ENCODE measurements at regions not wholly inside any gene's neighbourhood (a gene's known extent, or its start where the extent isn't known, plus 50 kb on each side); places are given as distances from the start of the nearest gene placed in this dataset.

GRCh38 chr3:72175296-72175858 is 390.4 kb upstream of the PROK2 start:
- H3K4me1 Mint-ChIP-seq, result peaks cover 26% of the 10 kb centered on the region
- no peaks in the 10 kb centered on the region for H3K36me3 Mint-ChIP-seq
- no peak overlapping the region for H3K27ac Mint-ChIP-seq
- no peaks in the 10 kb centered on the region for H3K9me3 Mint-ChIP-seq
- TF ChIP-seq CTCF (IDR thresholded peaks at IDR 0.05; ENCODE audit: unreplicated experiment), result no peak
- H3K27me3 Mint-ChIP-seq (ENCODE audit: low read depth), result no peaks in the 10 kb centered on the region
- H3K4me3 Mint-ChIP-seq, result no peak overlapping the region
- no peak for DNase-seq (ENCODE audit: low spot score in 2 of 2, unreplicated experiment in 2 of 2)

GRCh38 chr3:72174890-72175289 is 389.9 kb upstream of the PROK2 start:
- TF ChIP-seq CTCF (IDR thresholded peaks at IDR 0.05; ENCODE audit: unreplicated experiment), result no peak
- no peak overlapping the region for H3K27ac Mint-ChIP-seq
- H3K4me3 Mint-ChIP-seq, result no peak overlapping the region
- no peak for DNase-seq (ENCODE audit: low spot score in 2 of 2, unreplicated experiment in 2 of 2)
- no peaks in the 10 kb centered on the region for H3K27me3 Mint-ChIP-seq (ENCODE audit: low read depth)
- H3K4me1 Mint-ChIP-seq, result peaks cover 26% of the 10 kb centered on the region
- H3K36me3 Mint-ChIP-seq, result no peaks in the 10 kb centered on the region
- no peaks in the 10 kb centered on the region for H3K9me3 Mint-ChIP-seq

- TF ChIP-seq CTCF (IDR thresholded peaks at IDR 0.05; ENCODE audit: unreplicated experiment), result no peak
- Mint-ChIP-seq H3K4me3 (no peak overlapping the region), H3K27me3 (ENCODE audit: low read depth) (no peaks in the 10 kb centered on the region), H3K9me3 (no peaks in the 10 kb centered on the region), H3K36me3 (no peaks in the 10 kb centered on the region), H3K27ac (no peak overlapping the region), H3K4me1 (peaks cover 24% of the 10 kb centered on the region)
- DNase-seq (ENCODE audit: low spot score in 2 of 2, unreplicated experiment in 2 of 2), result no peak
Observed at GRCh38 chr3:72174040-72174439, 389.1 kb upstream of the PROK2 start.

GRCh38 chr3:72171946-72172345 is 387.0 kb upstream of the PROK2 start:
- Mint-ChIP-seq H3K4me3 (no peak overlapping the region), H3K9me3 (peaks cover 4% of the 10 kb centered on the region), H3K4me1 (peaks cover 14% of the 10 kb centered on the region), H3K36me3 (no peaks in the 10 kb centered on the region), H3K27me3 (ENCODE audit: low read depth) (no peaks in the 10 kb centered on the region), H3K27ac (no peak overlapping the region)
- no peak for DNase-seq (ENCODE audit: low spot score in 2 of 2, unreplicated experiment in 2 of 2)
- TF ChIP-seq CTCF (IDR thresholded peaks at IDR 0.05; ENCODE audit: unreplicated experiment), result no peak

- Mint-ChIP-seq H3K27ac (no peak overlapping the region), H3K9me3 (peaks cover 4% of the 10 kb centered on the region), H3K4me3 (no peak overlapping the region), H3K4me1 (peaks cover 9% of the 10 kb centered on the region), H3K36me3 (no peaks in the 10 kb centered on the region), H3K27me3 (ENCODE audit: low read depth) (no peaks in the 10 kb centered on the region)
- TF ChIP-seq CTCF (IDR thresholded peaks at IDR 0.05; ENCODE audit: unreplicated experiment), result no peak
- no peak for DNase-seq (ENCODE audit: low spot score in 2 of 2, unreplicated experiment in 2 of 2)
Observed at GRCh38 chr3:72171463-72171881, 386.5 kb upstream of the PROK2 start.
